ENCODE measurements at regions not wholly inside any gene's neighbourhood (a gene's known extent, or its start where the extent isn't known, plus 50 kb on each side); places are given as distances from the start of the nearest gene placed in this dataset.

DNA sequence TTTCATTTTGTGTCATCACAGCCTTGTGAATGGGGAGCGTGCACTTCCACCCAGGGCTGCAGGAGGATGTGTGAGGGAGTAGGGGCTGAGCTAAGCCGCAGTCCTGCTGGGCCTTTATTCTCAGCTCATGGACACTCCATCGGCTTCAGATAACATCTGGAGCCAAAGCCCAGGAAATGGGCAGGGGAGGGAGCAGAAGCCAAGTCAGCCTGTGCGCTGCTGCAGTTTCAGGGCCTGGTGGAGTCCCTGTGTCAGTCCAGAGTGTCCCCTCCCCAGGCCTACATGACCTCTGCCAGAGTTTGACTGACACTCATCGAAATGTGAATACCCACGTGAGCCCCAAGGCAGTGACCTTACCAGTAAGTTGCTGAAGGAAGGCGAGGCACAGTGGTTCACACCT lies 242.2 kb downstream of the LOXHD1 start:
- TF ChIP-seq, protein P1, sequence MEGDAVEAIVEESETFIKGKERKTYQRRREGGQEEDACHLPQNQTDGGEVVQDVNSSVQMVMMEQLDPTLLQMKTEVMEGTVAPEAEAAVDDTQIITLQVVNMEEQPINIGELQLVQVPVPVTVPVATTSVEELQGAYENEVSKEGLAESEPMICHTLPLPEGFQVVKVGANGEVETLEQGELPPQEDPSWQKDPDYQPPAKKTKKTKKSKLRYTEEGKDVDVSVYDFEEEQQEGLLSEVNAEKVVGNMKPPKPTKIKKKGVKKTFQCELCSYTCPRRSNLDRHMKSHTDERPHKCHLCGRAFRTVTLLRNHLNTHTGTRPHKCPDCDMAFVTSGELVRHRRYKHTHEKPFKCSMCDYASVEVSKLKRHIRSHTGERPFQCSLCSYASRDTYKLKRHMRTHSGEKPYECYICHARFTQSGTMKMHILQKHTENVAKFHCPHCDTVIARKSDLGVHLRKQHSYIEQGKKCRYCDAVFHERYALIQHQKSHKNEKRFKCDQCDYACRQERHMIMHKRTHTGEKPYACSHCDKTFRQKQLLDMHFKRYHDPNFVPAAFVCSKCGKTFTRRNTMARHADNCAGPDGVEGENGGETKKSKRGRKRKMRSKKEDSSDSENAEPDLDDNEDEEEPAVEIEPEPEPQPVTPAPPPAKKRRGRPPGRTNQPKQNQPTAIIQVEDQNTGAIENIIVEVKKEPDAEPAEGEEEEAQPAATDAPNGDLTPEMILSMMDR (IDR thresholded peaks at IDR 0.05; ENCODE audit: low read depth, low read length, poor library complexity, severe bottlenecking) = no peak
- no peak for TF ChIP-seq EZH2phosphoT487 (IDR thresholded peaks at IDR 0.05; ENCODE audit: borderline replicate concordance, low read length)

Data from DOHH2 (cell line).